ENCODE measurements at regions not wholly inside any gene's neighbourhood (a gene's known extent, or its start where the extent isn't known, plus 50 kb on each side); places are given as distances from the start of the nearest gene placed in this dataset.

- peak in 1 of 2 donors; percentile 9 for DNase-seq
- no peaks in the 10 kb centered on the region for H3K36me3 ChIP-seq (ENCODE audit: control insufficient read depth, insufficient read depth, low read length)
- H3K9me3 ChIP-seq (ENCODE audit: control insufficient read depth, low read depth, low read length): no peaks in the 10 kb centered on the region
- no peaks in the 10 kb centered on the region for H3K4me1 ChIP-seq (ENCODE audit: control insufficient read depth, insufficient read depth, low read length)
- no peaks in the 10 kb centered on the region for H3K27me3 ChIP-seq (ENCODE audit: control insufficient read depth, insufficient read depth, low read length)
- H3K4me3 ChIP-seq (ENCODE audit: low read length): no peak overlapping the region
- WGBS (ENCODE audit: insufficient coverage, low lambda C conversion rate): 73% methylated on average over 2 of the region's 12 CpGs
- no peak overlapping the region for H3K27ac ChIP-seq (ENCODE audit: low read length)
Observed at GRCh38 chr15:97168704-97169475, 791.6 kb upstream of the ARRDC4 start.

GRCh38 chr15:97171556-97171955 lies 788.9 kb upstream of the ARRDC4 start:
- Histone ChIP-seq H3K27me3 (ENCODE audit: control insufficient read depth, insufficient read depth, low read length) (no peaks in the 10 kb centered on the region), H3K4me1 (ENCODE audit: control insufficient read depth, insufficient read depth, low read length) (no peaks in the 10 kb centered on the region), H3K4me3 (ENCODE audit: low read length) (no peak overlapping the region), H3K9me3 (ENCODE audit: control insufficient read depth, low read depth, low read length) (no peaks in the 10 kb centered on the region), H3K36me3 (ENCODE audit: control insufficient read depth, insufficient read depth, low read length) (no peaks in the 10 kb centered on the region), H3K27ac (ENCODE audit: low read length) (no peak overlapping the region)
- DNase-seq: no peak
- WGBS (ENCODE audit: insufficient coverage, low lambda C conversion rate): 94% methylated on average over 3 of the region's 10 CpGs

GRCh38 chr15:97174886-97175540 lies 785.5 kb upstream of the ARRDC4 start:
- no peak overlapping the region for H3K27ac ChIP-seq (ENCODE audit: low read length)
- no peaks in the 10 kb centered on the region for H3K9me3 ChIP-seq (ENCODE audit: control insufficient read depth, low read depth, low read length)
- 88% methylated on average over 1 of the region's 2 CpGs for WGBS (ENCODE audit: insufficient coverage, low lambda C conversion rate)

GRCh38 chr15:97177151-97177577 lies 783.3 kb upstream of the ARRDC4 start:
- H3K36me3 ChIP-seq (ENCODE audit: control insufficient read depth, insufficient read depth, low read length): no peaks in the 10 kb centered on the region
- H3K9me3 ChIP-seq (ENCODE audit: control insufficient read depth, low read depth, low read length): no peaks in the 10 kb centered on the region
- H3K27ac ChIP-seq (ENCODE audit: low read length): no peak overlapping the region
- WGBS (ENCODE audit: insufficient coverage, low lambda C conversion rate): no CpG with 5 or more reads among the region's 11 CpGs
- no peak overlapping the region for H3K4me3 ChIP-seq (ENCODE audit: low read length)
- H3K27me3 ChIP-seq (ENCODE audit: control insufficient read depth, insufficient read depth, low read length): peaks cover 3% of the 10 kb centered on the region
- H3K4me1 ChIP-seq (ENCODE audit: control insufficient read depth, insufficient read depth, low read length): no peaks in the 10 kb centered on the region
- peak in 1 of 2 donors; percentile 3 for DNase-seq

More at GRCh38 chr15:97174886-97175540, 785.5 kb upstream of the ARRDC4 start:
- Histone ChIP-seq H3K36me3 (ENCODE audit: control insufficient read depth, insufficient read depth, low read length) (no peaks in the 10 kb centered on the region), H3K27me3 (ENCODE audit: control insufficient read depth, insufficient read depth, low read length) (peaks cover 3% of the 10 kb centered on the region), H3K4me1 (ENCODE audit: control insufficient read depth, insufficient read depth, low read length) (no peaks in the 10 kb centered on the region), H3K4me3 (ENCODE audit: low read length) (no peak overlapping the region)
- no peak for DNase-seq

- DNase-seq: no peak
- no peaks in the 10 kb centered on the region for H3K36me3 ChIP-seq (ENCODE audit: control insufficient read depth, insufficient read depth, low read length)
- no peak overlapping the region for H3K4me3 ChIP-seq (ENCODE audit: low read length)
- H3K9me3 ChIP-seq (ENCODE audit: control insufficient read depth, low read depth, low read length): no peaks in the 10 kb centered on the region
- no peaks in the 10 kb centered on the region for H3K27me3 ChIP-seq (ENCODE audit: control insufficient read depth, insufficient read depth, low read length)
- 96% methylated on average over 4 of the region's 7 CpGs for WGBS (ENCODE audit: insufficient coverage, low lambda C conversion rate)
- H3K4me1 ChIP-seq (ENCODE audit: control insufficient read depth, insufficient read depth, low read length): no peaks in the 10 kb centered on the region
- H3K27ac ChIP-seq (ENCODE audit: low read length): no peak overlapping the region
Observed at GRCh38 chr15:97182581-97182980, 777.9 kb upstream of the ARRDC4 start.

GRCh38 chr15:97189162-97189780 lies 771.2 kb upstream of the ARRDC4 start:
- no peak for DNase-seq
- Histone ChIP-seq H3K27me3 (ENCODE audit: control insufficient read depth, insufficient read depth, low read length) (no peaks in the 10 kb centered on the region), H3K36me3 (ENCODE audit: control insufficient read depth, insufficient read depth, low read length) (no peaks in the 10 kb centered on the region), H3K4me1 (ENCODE audit: control insufficient read depth, insufficient read depth, low read length) (no peaks in the 10 kb centered on the region), H3K4me3 (ENCODE audit: low read length) (no peak overlapping the region), H3K27ac (ENCODE audit: low read length) (no peak overlapping the region), H3K9me3 (ENCODE audit: control insufficient read depth, low read depth, low read length) (no peaks in the 10 kb centered on the region)
- WGBS (ENCODE audit: insufficient coverage, low lambda C conversion rate): 85% methylated on average over 2 of the region's 3 CpGs

GRCh38 chr15:97194750-97195149 lies 765.8 kb upstream of the ARRDC4 start:
- Histone ChIP-seq H3K27me3 (ENCODE audit: control insufficient read depth, insufficient read depth, low read length) (no peaks in the 10 kb centered on the region), H3K27ac (ENCODE audit: low read length) (no peak overlapping the region), H3K4me3 (ENCODE audit: low read length) (no peak overlapping the region), H3K4me1 (ENCODE audit: control insufficient read depth, insufficient read depth, low read length) (no peaks in the 10 kb centered on the region), H3K36me3 (ENCODE audit: control insufficient read depth, insufficient read depth, low read length) (no peaks in the 10 kb centered on the region), H3K9me3 (ENCODE audit: control insufficient read depth, low read depth, low read length) (no peaks in the 10 kb centered on the region)
- whole genome bisulfite sequencing (ENCODE audit: insufficient coverage, low lambda C conversion rate): no CpG with 5 or more reads among the region's 1 CpG
- no peak for DNase-seq

- no peaks in the 10 kb centered on the region for H3K36me3 ChIP-seq (ENCODE audit: control insufficient read depth, insufficient read depth, low read length)
- no peak overlapping the region for H3K27ac ChIP-seq (ENCODE audit: low read length)
- H3K4me3 ChIP-seq (ENCODE audit: low read length): no peak overlapping the region
- no peaks in the 10 kb centered on the region for H3K27me3 ChIP-seq (ENCODE audit: control insufficient read depth, insufficient read depth, low read length)
- no peak for DNase-seq
- H3K4me1 ChIP-seq (ENCODE audit: control insufficient read depth, insufficient read depth, low read length): no peaks in the 10 kb centered on the region
- H3K9me3 ChIP-seq (ENCODE audit: control insufficient read depth, low read depth, low read length): no peaks in the 10 kb centered on the region
- 84% methylated on average over 4 of the region's 16 CpGs for WGBS (ENCODE audit: insufficient coverage, low lambda C conversion rate)
Observed at GRCh38 chr15:97196048-97197014, 764.2 kb upstream of the ARRDC4 start.

GRCh38 chr15:97199393-97200051 lies 761.0 kb upstream of the ARRDC4 start:
- Histone ChIP-seq H3K9me3 (ENCODE audit: control insufficient read depth, low read depth, low read length) (no peaks in the 10 kb centered on the region), H3K36me3 (ENCODE audit: control insufficient read depth, insufficient read depth, low read length) (no peaks in the 10 kb centered on the region), H3K27me3 (ENCODE audit: control insufficient read depth, insufficient read depth, low read length) (no peaks in the 10 kb centered on the region), H3K4me3 (ENCODE audit: low read length) (no peak overlapping the region), H3K4me1 (ENCODE audit: control insufficient read depth, insufficient read depth, low read length) (no peaks in the 10 kb centered on the region), H3K27ac (ENCODE audit: low read length) (no peak overlapping the region)
- DNase-seq: no peak
- 100% methylated on average over 1 of the region's 3 CpGs for WGBS (ENCODE audit: insufficient coverage, low lambda C conversion rate)

Measured in large intestine (tissue), 3 donors.